HG03460 (cell line): ENCODE measurements at regions not wholly inside any gene's neighbourhood (a gene's known extent, or its start where the extent isn't known, plus 50 kb on each side); places are given as distances from the start of the nearest gene placed in this dataset.
"Not testable (repeated sequence)": the region's sequence is repeated elsewhere in the genome, so short reads cannot be mapped to it uniquely, and the experiment has no call there.

ENCODE experiments used
- ATAC-seq: cut with Tn5 transposase; IDR thresholded peaks from one replicate; pipeline ENCODE4 v1.9.1; 2021; ENCODE audit not compliant: unreplicated experiment

DNA sequence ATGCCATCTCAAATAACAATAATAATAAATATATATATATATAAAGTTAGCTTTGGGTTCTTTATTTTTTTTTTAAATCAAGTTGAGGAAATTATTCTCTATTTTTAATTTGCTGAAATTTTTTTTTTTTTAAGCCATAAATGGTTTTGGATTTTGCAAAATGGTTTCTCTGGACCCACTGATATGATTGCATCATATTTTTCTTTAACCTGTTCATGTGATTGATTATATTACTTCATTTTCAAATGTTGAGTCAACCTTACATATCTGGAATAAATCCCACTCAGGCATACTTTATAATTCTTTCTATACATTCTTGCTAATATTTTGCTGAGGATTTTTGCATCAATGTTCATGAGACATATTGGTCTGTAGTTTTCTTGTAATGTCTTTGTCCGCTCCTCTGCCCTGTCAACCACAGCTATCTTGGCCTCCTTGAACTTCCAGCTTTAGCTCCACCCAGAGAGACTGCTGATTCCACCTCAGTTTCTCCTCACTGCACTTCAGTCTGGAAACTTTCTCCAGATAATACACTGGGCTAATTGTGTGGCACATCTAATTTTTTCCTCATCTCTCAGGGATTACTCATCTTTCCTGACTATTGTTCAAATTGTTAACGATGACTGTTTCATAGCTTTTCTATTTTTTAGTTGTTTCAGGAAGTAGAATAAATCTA is 160.9 kb upstream of the GIMD1 start:
- ATAC-seq = no peak

DNA sequence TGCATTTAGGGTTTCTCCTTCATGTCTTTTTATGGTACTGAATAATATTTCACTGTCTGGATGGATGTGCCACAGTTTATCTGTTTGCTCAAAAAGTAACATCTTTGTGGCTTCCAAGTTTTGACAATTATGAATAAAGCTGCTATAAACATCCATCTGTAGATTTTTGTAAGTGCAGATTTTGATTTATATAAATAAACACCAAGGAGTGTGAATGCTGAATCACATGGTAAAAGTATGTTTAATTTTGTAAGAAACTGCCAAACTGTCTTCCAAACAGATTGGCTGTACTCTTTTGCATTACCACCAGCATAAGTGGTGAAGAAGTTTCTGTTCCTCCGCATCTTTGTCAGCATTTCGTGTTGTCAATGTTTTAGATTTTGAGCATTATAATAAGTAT is 158.7 kb upstream of the GIMD1 start:
- no peak for ATAC-seq

DNA sequence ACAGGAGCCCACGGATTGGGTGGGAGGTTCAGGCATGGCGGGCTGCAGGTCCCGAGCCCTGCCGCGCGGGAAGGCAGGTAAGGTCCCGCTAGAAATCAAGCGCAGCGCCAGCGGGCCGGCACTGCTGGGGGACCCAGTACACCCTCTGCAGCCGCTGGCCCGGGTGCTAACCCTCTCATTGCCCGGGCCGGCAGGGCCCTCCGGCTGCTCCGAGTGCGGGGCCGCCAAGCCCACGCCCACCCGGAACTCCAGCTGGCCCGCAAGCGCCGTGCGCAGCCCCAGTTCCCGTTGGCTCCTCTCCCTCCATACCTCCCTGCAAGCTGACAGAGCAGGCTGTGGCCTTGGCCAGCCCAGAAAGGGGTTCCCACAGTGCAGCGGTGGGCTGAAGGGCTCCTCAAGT is 156.8 kb upstream of the GIMD1 start:
- ATAC-seq = not testable (repeated sequence)

DNA sequence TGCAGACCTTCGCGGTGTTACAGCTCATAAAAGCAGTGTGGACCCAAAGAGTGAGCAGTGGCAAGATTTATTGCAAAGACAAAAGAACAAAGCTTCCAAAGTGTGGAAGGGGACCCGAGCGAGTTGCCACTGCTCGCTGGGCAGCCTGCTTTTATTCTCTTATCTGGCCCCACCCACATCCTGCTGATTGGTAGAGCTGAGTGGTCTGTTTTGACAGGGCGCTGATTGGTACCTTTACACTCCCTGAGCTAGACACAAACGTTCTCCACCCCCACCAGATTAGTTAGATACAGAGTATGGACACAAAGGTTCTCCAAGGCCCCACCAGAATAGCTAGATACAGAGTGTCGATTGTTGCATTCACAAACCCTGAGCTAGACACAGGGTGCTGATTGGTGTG is 156.2 kb upstream of the GIMD1 start:
- not testable (repeated sequence) for ATAC-seq

- no peak for ATAC-seq
These were observed 154.3 kb upstream of the GIMD1 start for GRCh38 chr4:106522839-106523238.

DNA sequence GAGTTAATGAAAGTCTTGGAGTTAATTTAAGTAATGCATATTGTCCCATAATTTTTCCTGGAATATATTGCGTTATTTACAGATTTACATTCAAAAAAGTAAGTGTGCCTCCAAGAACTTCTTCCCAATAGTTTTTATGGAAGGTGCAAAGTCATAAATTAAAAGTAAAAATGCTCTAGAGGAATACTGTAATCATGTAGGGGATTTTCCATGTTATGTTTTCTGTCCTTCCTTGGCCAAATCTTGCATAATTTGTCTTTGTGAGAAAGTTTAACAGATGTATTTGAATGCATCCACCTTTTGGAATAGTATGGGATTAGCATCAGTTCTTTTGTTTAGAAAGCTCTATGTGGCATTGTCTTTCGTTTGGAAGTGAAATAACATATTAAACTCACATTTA is 144.1 kb upstream of the GIMD1 start:
- ATAC-seq = no peak

DNA sequence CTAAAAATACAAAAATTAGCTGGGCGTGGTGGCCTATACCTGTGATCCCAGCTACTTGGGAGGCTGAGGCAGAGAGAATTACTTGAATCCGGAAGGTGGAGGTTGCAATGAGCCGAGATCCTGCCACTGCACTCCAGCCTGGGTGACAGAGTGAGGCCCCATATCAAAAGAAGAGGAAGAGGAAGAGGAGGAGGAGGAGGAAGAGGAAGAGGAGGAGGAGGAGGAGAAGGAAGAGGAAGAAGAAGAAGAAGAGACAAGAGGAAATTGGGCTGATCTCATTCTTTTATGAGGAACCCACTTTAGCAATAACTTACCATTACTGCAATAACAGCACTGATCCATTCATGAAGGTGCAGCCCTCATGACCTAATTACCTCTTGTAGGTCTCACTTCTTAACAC is 138.9 kb upstream of the GIMD1 start:
- no peak for ATAC-seq

DNA sequence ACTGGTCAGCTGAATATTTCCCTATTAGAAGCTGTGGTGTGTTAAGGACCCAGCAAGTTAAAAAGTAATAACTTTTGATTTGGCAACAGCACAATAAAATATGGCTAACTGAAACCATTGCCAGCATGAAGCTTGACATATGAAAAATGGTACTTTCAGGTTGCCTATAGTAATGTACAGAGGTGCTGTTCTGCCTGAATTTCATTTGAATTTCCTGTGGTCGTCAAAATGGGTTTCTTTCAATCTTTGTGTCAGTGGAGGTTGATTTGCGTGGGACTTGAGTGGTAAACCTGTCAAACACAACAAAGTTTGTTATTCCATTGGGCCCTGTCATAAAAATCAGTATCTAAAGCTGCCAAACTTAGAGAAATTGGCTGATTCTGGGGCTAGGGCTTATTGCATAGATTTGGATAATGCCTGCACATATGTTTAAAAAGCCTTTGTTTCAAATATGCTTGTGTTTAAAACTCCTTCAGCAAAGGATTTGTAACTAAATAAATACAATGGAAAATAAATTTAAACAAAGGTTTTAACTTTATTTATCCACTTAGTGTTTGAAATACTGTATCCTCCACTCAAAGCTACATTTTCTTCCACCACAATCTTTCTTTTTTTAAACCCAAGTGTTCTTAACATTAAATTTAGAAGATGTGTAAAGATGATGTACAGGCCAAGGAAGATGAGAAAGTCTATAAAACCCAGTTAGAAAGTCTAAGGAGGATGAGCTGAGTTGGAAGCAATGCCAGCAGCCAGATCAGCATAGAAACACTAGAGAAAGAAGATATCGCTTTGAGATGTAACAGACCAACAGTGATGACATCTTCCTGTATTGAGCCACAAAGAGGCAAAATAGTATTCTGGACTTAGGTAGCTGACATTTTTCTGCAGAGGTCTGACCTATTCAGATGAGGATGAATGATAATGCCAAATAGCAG is 134.8 kb upstream of the GIMD1 start:
- no peak for ATAC-seq

DNA sequence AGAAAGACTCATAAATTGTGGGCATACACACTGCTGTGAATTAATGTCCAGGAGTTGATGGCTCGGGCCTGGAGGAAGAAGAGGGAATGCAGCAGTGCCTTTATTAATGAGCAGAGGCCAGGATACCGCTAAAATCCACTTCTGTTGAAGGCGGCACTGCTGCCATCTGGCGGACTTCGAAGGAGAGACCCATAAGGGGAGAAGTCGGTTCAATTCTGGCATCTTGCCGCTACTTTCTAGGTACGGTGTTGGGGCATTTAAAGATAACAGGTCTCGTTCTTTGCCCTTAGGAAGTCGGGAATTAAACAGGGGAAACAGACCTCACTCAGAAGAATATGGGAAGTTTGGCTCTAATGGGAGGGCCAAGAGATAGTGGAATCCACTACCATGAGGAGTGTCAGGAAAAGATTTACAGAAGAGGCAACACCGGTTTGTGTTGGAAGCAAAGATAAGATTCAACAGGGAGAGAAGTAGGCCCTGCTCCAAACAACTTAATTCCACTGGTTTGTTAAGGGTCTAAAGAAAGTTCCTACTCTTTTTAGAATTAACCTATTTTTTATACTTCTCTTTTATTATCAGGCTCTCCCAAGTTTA is 133.6 kb upstream of the GIMD1 start:
- peak; percentile 93 for ATAC-seq

DNA sequence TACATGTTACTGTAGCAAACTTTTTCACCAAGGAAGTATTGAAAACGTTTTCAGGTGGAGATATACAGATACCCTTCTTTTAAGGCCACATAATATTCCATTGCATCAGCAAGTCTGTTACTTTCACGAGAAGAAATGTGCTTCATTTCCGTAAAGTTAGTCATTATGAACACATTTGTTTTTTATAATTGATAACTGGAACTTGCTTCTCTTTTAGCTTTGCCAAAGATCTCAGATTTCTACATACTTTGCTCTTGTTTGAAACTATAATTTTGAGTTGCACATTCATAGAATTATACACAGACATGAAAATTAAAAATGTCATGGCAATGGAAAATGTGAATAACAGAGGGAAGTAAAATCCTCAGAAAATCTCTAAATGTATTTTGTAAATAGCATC is 128.7 kb upstream of the GIMD1 start:
- no peak for ATAC-seq

GRCh38 chr4:106496061-106496460 is 127.5 kb upstream of the GIMD1 start:
- ATAC-seq = no peak

GRCh38 chr4:106495476-106495875 is 126.9 kb upstream of the GIMD1 start:
- ATAC-seq = no peak

- no peak for ATAC-seq
These were observed 125.5 kb upstream of the GIMD1 start for GRCh38 chr4:106494066-106494465.

DNA sequence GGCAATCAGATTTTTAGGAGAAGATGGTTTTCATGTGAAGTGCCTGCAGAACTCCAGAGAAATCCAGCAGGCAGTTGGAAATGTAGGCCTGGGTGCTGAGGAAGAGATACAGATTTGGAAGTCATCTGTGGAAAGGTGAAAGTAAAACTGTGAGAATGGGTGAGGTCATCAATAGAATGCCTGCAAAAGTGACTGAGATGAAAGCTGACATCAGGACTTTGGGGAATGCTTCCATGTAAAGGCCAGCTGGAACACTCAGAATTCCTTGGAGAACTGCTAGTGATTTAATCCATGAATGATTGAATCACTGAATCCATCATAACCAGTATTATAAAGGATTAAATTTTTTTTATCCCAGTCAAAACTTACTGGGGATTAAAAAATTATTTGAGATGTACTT is 124.5 kb upstream of the GIMD1 start:
- no peak for ATAC-seq

- ATAC-seq = no peak
These were observed 118.0 kb upstream of the GIMD1 start for GRCh38 chr4:106486533-106486932.

DNA sequence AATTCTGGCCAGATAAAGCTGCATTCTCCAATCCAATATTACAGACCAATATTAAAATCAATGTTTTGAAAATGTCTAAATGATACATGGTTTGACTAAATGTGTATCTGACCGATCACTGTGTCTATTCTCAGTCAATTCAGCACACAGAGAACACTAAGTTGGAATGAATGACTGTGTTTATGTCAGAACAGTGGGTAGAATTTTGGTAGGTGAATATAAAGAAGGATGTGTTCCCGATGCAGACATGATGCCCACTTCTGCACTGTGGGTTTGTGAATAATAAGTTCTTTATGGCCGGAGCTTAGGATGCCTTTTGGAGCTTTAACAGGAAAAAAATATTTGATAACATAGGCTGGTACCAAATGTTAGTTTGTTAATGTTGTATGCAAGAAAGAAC is 113.2 kb upstream of the GIMD1 start:
- ATAC-seq = no peak

DNA sequence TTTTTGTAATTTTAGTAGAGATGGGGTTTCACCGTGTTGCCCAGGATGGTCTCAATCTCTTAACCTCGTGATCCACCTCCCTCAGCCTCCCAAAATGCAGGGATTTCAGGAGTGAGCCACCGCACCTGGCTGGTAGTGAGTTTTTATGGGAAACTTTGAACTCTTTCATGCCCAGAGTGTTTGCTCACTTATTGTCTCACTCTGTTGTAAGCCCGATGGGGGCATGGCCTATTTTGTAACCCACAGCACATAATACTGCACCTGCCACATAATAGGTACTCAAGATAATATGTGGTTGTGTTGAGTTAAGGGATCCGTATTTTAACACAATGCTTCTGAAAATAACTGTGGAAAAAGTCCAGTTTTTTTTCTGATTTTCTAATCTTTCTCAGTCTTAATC is 109.6 kb upstream of the GIMD1 start:
- ATAC-seq = no peak

DNA sequence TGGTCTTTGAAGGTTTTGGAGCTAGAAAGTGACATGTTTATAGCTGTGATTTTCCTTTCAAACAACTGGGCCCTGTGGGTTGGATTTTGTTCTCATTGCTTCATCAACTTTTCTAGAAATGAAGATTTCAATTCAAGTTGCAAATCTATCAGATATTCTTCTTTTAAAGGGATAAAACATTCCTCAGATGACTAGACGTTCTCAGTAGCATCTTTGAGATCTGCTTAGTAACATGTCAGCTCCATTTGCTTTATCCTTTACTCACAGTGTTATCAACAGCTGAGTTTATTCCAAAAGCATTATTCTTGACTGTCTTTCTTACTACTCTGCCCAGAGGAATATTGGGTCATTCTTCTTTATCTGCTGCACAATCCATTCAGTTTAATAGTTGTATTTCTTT is 108.2 kb upstream of the GIMD1 start:
- no peak for ATAC-seq

GRCh38 chr4:106473515-106473914 is 104.9 kb upstream of the GIMD1 start:
- no peak for ATAC-seq

DNA sequence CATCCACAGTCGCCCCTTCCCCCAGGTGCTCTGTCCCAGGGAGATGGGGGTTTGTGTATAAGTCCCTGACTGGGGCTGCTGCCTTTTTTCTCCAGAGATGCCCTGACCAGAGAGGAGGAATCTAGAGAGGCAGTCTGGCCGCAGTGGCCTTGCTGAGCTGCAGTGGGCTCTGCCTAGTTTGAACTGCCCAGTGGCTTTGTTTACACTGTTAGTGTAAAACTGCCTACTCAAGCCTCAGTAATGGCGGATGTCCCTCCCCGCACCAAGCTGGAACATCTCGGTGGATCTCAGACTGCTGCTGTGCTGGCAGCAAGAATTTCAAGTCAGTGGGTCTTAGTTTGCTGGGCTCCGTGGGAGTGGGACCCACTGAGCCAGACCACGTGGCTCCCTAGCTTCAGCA is 102.6 kb upstream of the GIMD1 start:
- no peak for ATAC-seq

DNA sequence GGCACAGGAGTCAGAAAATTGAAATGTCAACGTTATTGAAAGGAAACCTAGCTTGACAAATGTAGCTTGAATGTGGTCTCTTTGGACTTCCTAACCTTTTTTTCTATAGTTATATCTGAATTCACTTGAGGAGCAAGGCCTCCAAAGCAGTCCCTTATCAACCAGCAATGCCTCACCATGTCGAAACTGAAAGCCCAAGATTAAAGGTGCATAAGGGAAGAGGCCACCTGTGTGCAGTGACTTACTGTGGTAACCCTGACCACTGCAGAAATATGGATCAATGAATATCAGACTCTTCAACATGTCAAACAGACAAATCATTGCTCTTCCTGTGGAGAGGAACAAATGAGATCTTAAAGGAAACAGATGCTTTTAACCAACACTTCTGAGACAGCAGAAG is 95.0 kb upstream of the GIMD1 start:
- no peak for ATAC-seq

DNA sequence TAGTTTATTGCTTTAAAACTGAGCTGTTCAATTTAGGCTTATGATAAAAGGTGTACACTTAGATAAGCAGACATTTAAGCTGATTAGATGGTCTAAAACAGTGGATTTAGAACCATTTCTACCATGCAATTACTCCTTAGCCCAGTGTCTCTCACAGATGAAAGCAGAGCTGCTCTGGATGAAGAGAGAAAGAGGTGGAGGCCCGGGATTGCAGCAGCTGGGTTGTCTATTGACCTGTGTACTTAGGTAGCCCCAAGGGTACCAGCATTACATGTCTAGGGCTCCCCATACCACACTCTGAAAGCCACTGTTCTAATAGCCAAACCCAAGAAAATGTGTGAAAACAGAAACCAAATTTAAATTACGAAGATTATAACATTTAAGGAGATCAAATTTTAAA is 86.0 kb upstream of the GIMD1 start:
- ATAC-seq = no peak
